Right cardiac atrium (tissue), 5 donors: ENCODE measurements at regions not wholly inside any gene's neighbourhood (a gene's known extent, or its start where the extent isn't known, plus 50 kb on each side); places are given as distances from the start of the nearest gene placed in this dataset.

ENCODE experiments used
- ATAC-seq, 2 donors: fragments of 200-7000 bp; cut with Tn5 transposase; one replicate each; pipeline versions ENCODE4 v1.8.0 to v1.9.1; 2020; ENCODE audit warnings: moderate library complexity in 2 of 2, mild to moderate bottlenecking in 1 of 2
- DNase-seq, 3 donors: peaks; one replicate each; pipeline ENCODE4 v3.0.0-alpha.2; 2020
- H3K27ac ChIP-seq: one replicate; pipeline ENCODE4 v1.5.1; 2013; ENCODE audit warnings: mild to moderate bottlenecking, low read length, control low read depth, moderate library complexity
- H3K27me3 ChIP-seq: one replicate; pipeline ENCODE4 v1.6.1; 2013; ENCODE audit not compliant: control insufficient read depth, insufficient read depth
- H3K4me1 ChIP-seq: one replicate; pipeline ENCODE4 v1.6.1; 2013; ENCODE audit warnings: low read length; ENCODE audit not compliant: control insufficient read depth, insufficient read depth
- H3K4me3 ChIP-seq: one replicate; pipeline ENCODE4 v1.5.1; 2013; ENCODE audit warnings: low read length, control low read depth
- H3K9me3 ChIP-seq: one replicate; pipeline ENCODE4 v1.6.1; 2013; ENCODE audit warnings: low read length; ENCODE audit not compliant: control insufficient read depth
- WGBS: extraction: QIAGEN DNeasy Blood & Tissue Kit; methylation state at CpG from one replicate; pipeline ENCODE4 v1.1.7; 2013; 5-methylcytosine and 5-hydroxymethylcytosine counted together
- intact Hi-C, 4 donors: fragments of 100-400 bp; cut with DNase I; formaldehyde crosslinking; loops; one replicate each; pipeline versions ENCODE4 v1.11.0 to v1.14.0; 2022 to 2023
- donor health status: healthy with polysubstance abuse.
- donor health status: DM: no; HTN: yes; CAD: no.
- donor health status: DM: no; HTN: no; CAD: no.
- donor health status: DM: no; HTN: yes; CAD: no; lungs with severe emphysema.
- donor health status: DM: yes; HTN: yes; CAD: no.

GRCh38 chr10:111234234-111234913 lies 157.5 kb downstream of the ADRA2A start:
- 63% methylated on average over 5 of the region's 5 CpGs for WGBS
- Histone ChIP-seq H3K27me3 (no peaks in the 10 kb centered on the region), H3K4me3 (no peak overlapping the region), H3K27ac (no peak overlapping the region), H3K9me3 (no peaks in the 10 kb centered on the region), H3K4me1 (no peaks in the 10 kb centered on the region)
- DNase-seq (no peak), ATAC-seq (no peak)
- intact Hi-C loops: no loop called here

GRCh38 chr10:111234914-111235302 lies 158.1 kb downstream of the ADRA2A start:
- no peak for DNase-seq

DNA sequence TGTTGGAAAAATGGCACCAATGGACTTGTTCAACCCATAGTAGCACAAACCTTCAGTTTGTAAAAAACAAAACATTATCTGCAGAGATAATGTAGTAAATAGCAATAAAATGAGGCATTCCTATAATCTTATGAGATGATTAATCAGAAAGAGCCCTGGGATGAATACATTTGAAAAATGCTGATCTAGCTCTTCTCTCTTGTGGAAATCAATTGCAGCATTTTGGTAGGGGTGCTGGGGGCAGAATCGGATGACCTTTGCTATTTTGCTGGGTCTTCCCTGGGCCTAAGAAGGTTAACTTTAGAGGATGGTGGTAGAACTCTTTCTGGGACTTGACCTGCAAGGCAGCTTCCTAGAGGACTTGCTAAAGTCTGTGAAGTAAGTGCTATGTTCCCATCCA lies 163.5 kb downstream of the ADRA2A start:
- Histone ChIP-seq H3K9me3 (no peaks in the 10 kb centered on the region), H3K27ac (no peak overlapping the region), H3K4me3 (no peak overlapping the region), H3K27me3 (no peaks in the 10 kb centered on the region), H3K4me1 (no peaks in the 10 kb centered on the region)
- 87% methylated on average over 1 of the region's 1 CpG for WGBS
- ATAC-seq (no peak), DNase-seq (no peak)
- intact Hi-C loops: no loop called here

More at GRCh38 chr10:111234914-111235302, 158.1 kb downstream of the ADRA2A start:
- intact Hi-C loops: no loop called here
- Histone ChIP-seq H3K4me1 (no peaks in the 10 kb centered on the region), H3K4me3 (no peak overlapping the region), H3K27ac (no peak overlapping the region), H3K27me3 (no peaks in the 10 kb centered on the region), H3K9me3 (no peaks in the 10 kb centered on the region)
- no peak for ATAC-seq
- 47% methylated on average over 2 of the region's 2 CpGs for WGBS

GRCh38 chr10:111243126-111243525 lies 166.3 kb downstream of the ADRA2A start:
- DNase-seq: no peak
- ATAC-seq: no peak
- no peaks in the 10 kb centered on the region for H3K9me3 ChIP-seq
- intact Hi-C loops: no loop called here
- no peak overlapping the region for H3K4me3 ChIP-seq
- 87% methylated on average over 3 of the region's 3 CpGs for WGBS
- no peak overlapping the region for H3K27ac ChIP-seq
- no peaks in the 10 kb centered on the region for H3K4me1 ChIP-seq
- H3K27me3 ChIP-seq: no peaks in the 10 kb centered on the region

GRCh38 chr10:111246136-111246535 lies 169.3 kb downstream of the ADRA2A start:
- Histone ChIP-seq H3K9me3 (no peaks in the 10 kb centered on the region), H3K27me3 (no peaks in the 10 kb centered on the region), H3K4me1 (no peaks in the 10 kb centered on the region), H3K27ac (no peak overlapping the region), H3K4me3 (no peak overlapping the region)
- 52% methylated on average over 7 of the region's 7 CpGs for WGBS
- intact Hi-C loops: no loop called here
- no peak for DNase-seq
- no peak for ATAC-seq

GRCh38 chr10:111246814-111247452 lies 170.1 kb downstream of the ADRA2A start:
- H3K4me3 ChIP-seq: no peak overlapping the region
- H3K27ac ChIP-seq: no peak overlapping the region

GRCh38 chr10:111247781-111248389 lies 171.1 kb downstream of the ADRA2A start:
- no peaks in the 10 kb centered on the region for H3K27me3 ChIP-seq
- WGBS: 79% methylated on average over 6 of the region's 6 CpGs

More at GRCh38 chr10:111246814-111247452, 170.1 kb downstream of the ADRA2A start:
- no peaks in the 10 kb centered on the region for H3K9me3 ChIP-seq
- no peaks in the 10 kb centered on the region for H3K27me3 ChIP-seq
- 58% methylated on average over 6 of the region's 6 CpGs for WGBS
- DNase-seq: no peak
- intact Hi-C loops: no loop called here
- ATAC-seq: no peak
- no peaks in the 10 kb centered on the region for H3K4me1 ChIP-seq

GRCh38 chr10:111249925-111250324 lies 173.1 kb downstream of the ADRA2A start:
- intact Hi-C loops: no loop called here
- H3K27ac ChIP-seq: no peak overlapping the region
- no peak overlapping the region for H3K4me3 ChIP-seq
- 38% methylated on average over 1 of the region's 1 CpG for WGBS
- DNase-seq: no peak
- H3K4me1 ChIP-seq: no peaks in the 10 kb centered on the region
- H3K9me3 ChIP-seq: no peaks in the 10 kb centered on the region
- no peak for ATAC-seq
- H3K27me3 ChIP-seq: no peaks in the 10 kb centered on the region

More at GRCh38 chr10:111247781-111248389, 171.1 kb downstream of the ADRA2A start:
- H3K4me1 ChIP-seq: no peaks in the 10 kb centered on the region
- no peak overlapping the region for H3K27ac ChIP-seq
- DNase-seq: no peak
- H3K9me3 ChIP-seq: no peaks in the 10 kb centered on the region
- no peak overlapping the region for H3K4me3 ChIP-seq
- no peak for ATAC-seq
- intact Hi-C loops: no loop called here

GRCh38 chr10:111261081-111261615 lies 184.3 kb downstream of the ADRA2A start:
- Histone ChIP-seq H3K27ac (no peak overlapping the region), H3K4me3 (no peak overlapping the region), H3K27me3 (no peaks in the 10 kb centered on the region), H3K4me1 (no peaks in the 10 kb centered on the region), H3K9me3 (no peaks in the 10 kb centered on the region)
- DNase-seq (no peak), ATAC-seq (no peak)
- WGBS: 30% methylated on average over 2 of the region's 2 CpGs
- intact Hi-C loops: no loop called here

DNA sequence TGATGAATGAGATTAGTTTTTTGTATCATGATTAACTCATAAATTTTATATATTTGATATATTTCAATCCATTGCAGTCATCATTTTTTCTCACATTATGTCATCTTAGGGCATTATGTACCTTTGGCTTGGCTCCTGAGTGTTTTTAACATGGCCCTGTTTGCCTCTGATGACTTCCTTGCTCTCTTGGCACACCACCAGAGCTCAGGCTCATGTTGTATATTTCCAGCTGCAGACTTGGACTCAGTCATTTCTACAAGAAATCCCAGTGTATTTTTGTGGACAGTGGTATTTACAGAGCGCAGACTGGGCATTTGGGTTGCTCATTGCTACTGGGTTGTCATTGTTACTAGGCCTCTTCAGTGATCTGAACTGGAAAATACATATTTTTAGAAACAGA lies 188.5 kb downstream of the ADRA2A start:
- intact Hi-C loops: no loop called here
- Histone ChIP-seq H3K27ac (no peak overlapping the region), H3K27me3 (no peaks in the 10 kb centered on the region), H3K4me1 (no peaks in the 10 kb centered on the region), H3K9me3 (no peaks in the 10 kb centered on the region), H3K4me3 (no peak overlapping the region)
- no peak for DNase-seq
- 53% methylated on average over 1 of the region's 1 CpG for WGBS
- no peak for ATAC-seq

- H3K9me3 ChIP-seq: no peaks in the 10 kb centered on the region
- intact Hi-C loops: no loop called here
- peaks cover 3% of the 10 kb centered on the region for H3K27me3 ChIP-seq
- H3K4me3 ChIP-seq: no peak overlapping the region
- H3K4me1 ChIP-seq: no peaks in the 10 kb centered on the region
- no peak overlapping the region for H3K27ac ChIP-seq
- DNase-seq (no peak), ATAC-seq (no peak)
Measured at GRCh38 chr10:111266165-111266564, 189.3 kb downstream of the ADRA2A start.
